ENCODE measurements at regions not wholly inside any gene's neighbourhood (a gene's known extent, or its start where the extent isn't known, plus 50 kb on each side); places are given as distances from the start of the nearest gene placed in this dataset.

- no peak overlapping the region for H3K4me3 ChIP-seq (ENCODE audit: severe bottlenecking)
- no peak overlapping the region for H3K27ac ChIP-seq (ENCODE audit: poor library complexity, severe bottlenecking)
- DNase-seq (ENCODE audit: low spot score) (no peak), ATAC-seq (ENCODE audit: low read depth) (no peak)
- no peaks in the 10 kb centered on the region for H3K9me3 ChIP-seq (ENCODE audit: severe bottlenecking)
- H3K27me3 ChIP-seq (ENCODE audit: insufficient read depth, poor library complexity, severe bottlenecking), result no peaks in the 10 kb centered on the region
- no peaks in the 10 kb centered on the region for H3K36me3 ChIP-seq (ENCODE audit: low read depth)
- no peak for TF ChIP-seq CTCF (IDR thresholded peaks at IDR 0.05; ENCODE audit: poor library complexity, severe bottlenecking)
- H3K4me1 ChIP-seq (ENCODE audit: insufficient read depth, poor library complexity, severe bottlenecking), result peaks cover 4% of the 10 kb centered on the region
Measured at GRCh38 chr3:101150504-101150903, 157.3 kb upstream of the ABI3BP start.

GRCh38 chr3:101149707-101150106, 156.5 kb upstream of the ABI3BP start:
- no peak for TF ChIP-seq CTCF (IDR thresholded peaks at IDR 0.05; ENCODE audit: poor library complexity, severe bottlenecking)
- no peak overlapping the region for H3K4me3 ChIP-seq (ENCODE audit: severe bottlenecking)
- H3K27me3 ChIP-seq (ENCODE audit: insufficient read depth, poor library complexity, severe bottlenecking), result no peaks in the 10 kb centered on the region
- no peaks in the 10 kb centered on the region for H3K36me3 ChIP-seq (ENCODE audit: low read depth)
- no peak for ATAC-seq (ENCODE audit: low read depth)
- peaks cover 4% of the 10 kb centered on the region for H3K4me1 ChIP-seq (ENCODE audit: insufficient read depth, poor library complexity, severe bottlenecking)
- no peak for DNase-seq (ENCODE audit: low spot score)
- no peaks in the 10 kb centered on the region for H3K9me3 ChIP-seq (ENCODE audit: severe bottlenecking)
- no peak overlapping the region for H3K27ac ChIP-seq (ENCODE audit: poor library complexity, severe bottlenecking)

- no peaks in the 10 kb centered on the region for H3K36me3 ChIP-seq (ENCODE audit: low read depth)
- ATAC-seq (ENCODE audit: low read depth) (no peak), DNase-seq (ENCODE audit: low spot score) (no peak)
- H3K4me3 ChIP-seq (ENCODE audit: severe bottlenecking), result no peak overlapping the region
- H3K4me1 ChIP-seq (ENCODE audit: insufficient read depth, poor library complexity, severe bottlenecking), result peaks cover 4% of the 10 kb centered on the region
- TF ChIP-seq CTCF (IDR thresholded peaks at IDR 0.05; ENCODE audit: poor library complexity, severe bottlenecking), result no peak
- no peaks in the 10 kb centered on the region for H3K27me3 ChIP-seq (ENCODE audit: insufficient read depth, poor library complexity, severe bottlenecking)
- H3K27ac ChIP-seq (ENCODE audit: poor library complexity, severe bottlenecking), result no peak overlapping the region
- no peaks in the 10 kb centered on the region for H3K9me3 ChIP-seq (ENCODE audit: severe bottlenecking)
Measured at GRCh38 chr3:101149251-101149650, 156.0 kb upstream of the ABI3BP start.

- ATAC-seq (ENCODE audit: low read depth) (no peak), DNase-seq (ENCODE audit: low spot score) (no peak)
- Histone ChIP-seq H3K9me3 (ENCODE audit: severe bottlenecking) (no peaks in the 10 kb centered on the region), H3K27ac (ENCODE audit: poor library complexity, severe bottlenecking) (no peak overlapping the region), H3K4me1 (ENCODE audit: insufficient read depth, poor library complexity, severe bottlenecking) (peaks cover 4% of the 10 kb centered on the region), H3K36me3 (ENCODE audit: low read depth) (no peaks in the 10 kb centered on the region), H3K4me3 (ENCODE audit: severe bottlenecking) (no peak overlapping the region), H3K27me3 (ENCODE audit: insufficient read depth, poor library complexity, severe bottlenecking) (no peaks in the 10 kb centered on the region)
- TF ChIP-seq CTCF (IDR thresholded peaks at IDR 0.05; ENCODE audit: poor library complexity, severe bottlenecking), result no peak
Measured at GRCh38 chr3:101148001-101148400, 154.8 kb upstream of the ABI3BP start.

GRCh38 chr3:101146946-101147345, 153.7 kb upstream of the ABI3BP start:
- Histone ChIP-seq H3K4me3 (ENCODE audit: severe bottlenecking) (no peak overlapping the region), H3K27ac (ENCODE audit: poor library complexity, severe bottlenecking) (no peak overlapping the region), H3K4me1 (ENCODE audit: insufficient read depth, poor library complexity, severe bottlenecking) (peaks cover 4% of the 10 kb centered on the region), H3K27me3 (ENCODE audit: insufficient read depth, poor library complexity, severe bottlenecking) (no peaks in the 10 kb centered on the region), H3K9me3 (ENCODE audit: severe bottlenecking) (no peaks in the 10 kb centered on the region), H3K36me3 (ENCODE audit: low read depth) (no peaks in the 10 kb centered on the region)
- no peak for TF ChIP-seq CTCF (IDR thresholded peaks at IDR 0.05; ENCODE audit: poor library complexity, severe bottlenecking)
- no peak for DNase-seq (ENCODE audit: low spot score)
- no peak for ATAC-seq (ENCODE audit: low read depth)
